GM21737 (cell line): ENCODE measurements at regions not wholly inside any gene's neighbourhood (a gene's known extent, or its start where the extent isn't known, plus 50 kb on each side); places are given as distances from the start of the nearest gene placed in this dataset.
A peak's percentile ranks its signal among the peaks of the same experiment; 100 is the strongest.
"Not testable (repeated sequence)": the region's sequence is repeated elsewhere in the genome, so short reads cannot be mapped to it uniquely, and the experiment has no call there.

Source experiments
- ATAC-seq: cut with Tn5 transposase; IDR thresholded peaks from one replicate; pipeline ENCODE4 v1.9.1; 2021; ENCODE audit warnings: mild to moderate bottlenecking, moderate library complexity; ENCODE audit not compliant: unreplicated experiment

DNA sequence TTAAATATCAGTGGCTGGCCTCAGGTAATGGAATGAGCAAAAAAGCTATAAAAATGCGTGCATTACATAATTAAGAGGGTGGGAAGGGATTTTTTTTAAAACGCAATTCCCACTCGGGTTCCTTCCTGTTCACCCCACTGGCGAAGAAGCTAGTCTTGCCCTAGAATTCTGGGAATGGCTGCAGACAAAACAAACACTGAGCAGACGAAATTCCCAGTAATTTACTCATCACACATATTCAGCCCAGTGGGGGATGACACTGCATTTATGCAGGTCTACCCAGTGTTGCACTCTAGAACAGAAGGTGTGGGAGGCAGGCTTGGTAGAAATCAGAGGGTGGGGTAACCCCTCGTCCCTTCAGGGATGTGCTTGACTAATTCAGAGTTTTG lies 2695.0 kb upstream of the DEFB115 start:
- ATAC-seq = no peak

DNA sequence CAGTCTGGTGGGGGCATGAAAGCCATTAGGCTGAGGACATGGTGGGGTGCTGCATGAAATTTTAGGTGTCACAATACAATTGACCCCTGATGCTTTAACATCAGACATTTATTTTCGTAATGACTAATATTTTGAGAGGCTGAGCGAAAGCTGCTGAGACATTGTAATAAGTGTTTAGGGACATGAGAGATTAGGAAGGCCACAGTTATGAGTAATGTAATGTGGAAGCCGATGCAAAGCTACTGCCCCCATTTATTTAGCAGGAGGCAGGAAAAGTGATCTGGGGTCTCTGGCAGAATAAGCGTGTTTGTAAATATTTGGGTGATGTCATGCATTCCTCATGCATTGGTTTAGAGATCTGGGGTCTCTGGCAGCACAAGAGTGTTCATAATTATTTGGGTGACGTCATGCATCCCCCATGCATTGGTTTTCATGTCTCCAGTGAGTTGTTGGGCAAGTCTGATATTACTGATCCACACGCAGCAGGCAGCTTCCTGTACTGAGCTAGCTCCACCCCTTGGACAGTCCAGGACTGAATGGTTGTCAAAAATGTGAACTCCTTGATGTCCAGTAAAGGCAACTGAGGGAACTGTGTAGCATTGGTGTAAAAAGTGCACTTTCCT lies 2694.5 kb upstream of the DEFB115 start:
- ATAC-seq = not testable (repeated sequence)

DNA sequence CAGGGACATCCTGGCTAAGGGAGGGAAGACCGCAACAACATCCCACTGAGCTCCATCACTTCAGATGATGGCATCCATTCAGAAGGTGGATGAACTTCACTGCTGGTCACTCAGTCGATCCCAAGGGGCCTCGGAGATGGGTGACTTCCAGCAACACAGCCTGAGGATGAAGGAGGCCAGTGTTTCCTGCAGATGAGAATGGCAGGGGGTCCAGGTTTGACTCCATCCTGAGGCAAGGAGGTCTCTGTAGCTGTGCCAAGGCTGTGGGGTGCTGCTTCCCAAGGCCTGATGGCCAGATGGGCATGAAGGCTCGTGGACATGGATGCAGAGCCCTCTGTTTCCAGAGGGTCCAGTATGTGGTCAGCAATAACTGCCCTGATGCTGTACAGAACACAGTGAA lies 2693.4 kb upstream of the DEFB115 start:
- not testable (repeated sequence) for ATAC-seq

DNA sequence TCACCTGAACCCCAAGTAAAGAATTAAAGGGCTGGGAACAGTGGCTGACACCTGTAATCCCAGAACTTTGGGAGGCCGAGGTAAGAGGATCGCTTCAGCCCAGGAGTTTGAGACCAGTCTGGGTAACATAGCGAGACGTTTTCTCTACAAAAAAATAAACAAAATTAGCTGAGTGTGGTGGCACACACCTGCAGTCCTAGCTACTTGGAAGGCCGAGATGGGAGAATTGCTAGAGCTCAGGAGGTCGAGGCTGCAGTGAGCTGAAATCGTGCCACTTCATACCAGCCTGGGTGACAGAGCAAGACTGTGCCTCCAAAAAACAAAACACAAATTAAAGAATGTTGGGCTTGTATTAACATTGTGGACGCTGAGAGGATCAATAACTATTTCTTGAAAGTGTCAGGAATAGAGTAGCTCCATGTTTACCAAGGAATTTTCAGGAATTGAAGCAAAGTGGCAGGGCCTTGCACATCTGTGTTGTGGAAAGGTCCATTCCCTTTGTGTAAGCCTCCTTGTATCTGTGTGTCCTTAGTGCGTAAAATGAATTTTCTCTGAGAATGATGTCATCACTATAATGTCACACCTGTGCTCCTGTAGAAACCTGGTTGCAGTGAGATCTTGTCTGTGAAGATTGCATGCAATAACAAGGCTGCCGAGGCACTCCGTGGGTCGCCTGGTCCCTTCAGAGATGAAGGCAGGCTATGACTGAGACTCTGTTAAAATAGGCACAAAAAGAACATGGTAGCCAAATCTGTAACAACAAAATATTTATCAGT lies 2692.6 kb upstream of the DEFB115 start:
- ATAC-seq = not testable (repeated sequence)

DNA sequence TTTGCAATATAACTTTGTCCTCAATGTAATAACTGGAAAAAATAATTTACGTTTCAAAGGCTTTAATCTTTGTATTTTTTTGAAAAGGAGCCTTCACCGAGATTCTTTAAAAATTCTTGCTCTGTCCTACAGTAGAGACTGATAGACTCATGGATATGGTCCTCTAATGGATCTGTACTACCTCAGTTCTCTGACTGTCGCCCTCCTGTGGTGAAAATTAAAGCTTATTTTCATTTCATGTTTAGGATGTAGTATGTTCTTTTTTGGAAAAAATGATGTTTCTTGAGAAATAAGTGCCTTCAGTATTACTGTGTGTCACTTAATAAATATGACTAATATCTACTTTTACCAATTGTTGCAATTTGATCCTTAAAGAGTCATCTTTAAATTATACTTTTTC lies 2681.5 kb upstream of the DEFB115 start:
- not testable (repeated sequence) for ATAC-seq

DNA sequence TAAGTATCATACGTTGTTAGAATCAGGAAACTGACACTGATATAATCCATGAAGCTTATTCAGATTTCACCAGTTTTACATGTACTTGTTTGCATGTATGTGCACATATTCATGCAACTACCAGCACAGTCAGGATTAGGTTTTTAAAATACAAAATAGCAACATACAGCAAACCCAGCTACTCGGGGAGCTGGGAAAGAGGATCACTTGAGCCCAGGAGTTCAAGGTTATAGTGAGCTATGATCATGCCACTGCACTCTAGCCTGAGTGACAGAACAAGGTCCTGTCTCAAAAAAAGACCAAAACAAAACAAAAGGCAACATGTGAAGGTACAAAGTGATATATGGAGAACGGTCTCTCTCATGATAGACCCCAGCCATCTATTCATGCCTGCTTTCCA lies 2665.8 kb upstream of the DEFB115 start:
- ATAC-seq = not testable (repeated sequence)

DNA sequence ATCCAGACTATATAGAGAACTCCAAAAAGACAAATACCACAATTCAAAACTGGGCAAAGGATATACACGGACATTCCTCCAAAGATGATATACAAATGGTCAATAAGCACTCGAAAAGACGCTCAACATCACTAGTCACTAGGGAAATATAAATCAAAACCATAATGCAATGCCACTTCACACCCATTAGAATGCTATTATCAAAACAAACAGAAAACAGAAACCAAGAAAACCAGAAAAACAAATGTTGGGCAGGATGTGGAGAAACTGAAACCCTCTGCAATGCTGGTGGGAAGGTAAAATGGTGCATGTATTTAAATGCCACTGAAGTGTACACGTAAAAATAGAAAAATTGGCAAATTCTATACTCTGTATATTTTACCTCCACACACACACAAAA lies 2664.1 kb upstream of the DEFB115 start:
- not testable (repeated sequence) for ATAC-seq

DNA sequence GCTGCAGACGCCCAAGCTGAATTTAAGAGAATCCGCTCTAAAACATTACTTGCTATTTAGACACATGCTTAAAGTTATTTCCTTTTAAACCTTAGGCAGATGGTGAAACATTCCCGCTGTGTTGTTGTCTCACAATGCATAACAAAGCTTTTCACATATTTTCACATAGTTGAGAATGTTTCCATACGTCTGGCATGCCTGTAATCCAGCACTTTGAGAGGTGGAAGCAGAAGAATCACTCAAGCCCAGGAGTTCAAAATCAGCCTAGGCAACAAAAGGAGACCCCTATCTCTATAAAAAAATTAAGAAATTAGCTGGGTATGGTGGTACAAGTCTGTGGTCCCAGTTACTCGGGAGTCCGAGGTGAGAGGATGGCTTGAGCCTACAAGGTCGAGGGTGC lies 2663.0 kb upstream of the DEFB115 start:
- ATAC-seq = not testable (repeated sequence)

DNA sequence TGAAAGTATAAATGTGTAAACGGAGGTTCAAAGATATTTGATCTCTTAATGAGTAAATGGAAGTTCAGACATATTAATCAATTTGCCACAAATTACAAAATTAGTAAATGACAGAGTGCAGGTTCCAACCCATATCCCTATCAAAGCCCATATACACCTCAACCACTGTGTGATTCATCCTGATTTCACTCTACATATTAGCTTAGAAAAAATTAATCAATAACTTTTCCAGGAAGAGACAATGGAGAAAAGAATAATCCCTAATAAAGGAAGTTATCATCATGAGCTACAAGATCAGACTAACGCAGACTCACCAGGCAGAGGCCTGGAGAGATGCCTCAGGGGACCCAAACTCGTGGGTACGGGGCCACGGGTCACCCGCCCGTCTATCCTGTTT lies 2655.5 kb upstream of the DEFB115 start:
- ATAC-seq = not testable (repeated sequence)

DNA sequence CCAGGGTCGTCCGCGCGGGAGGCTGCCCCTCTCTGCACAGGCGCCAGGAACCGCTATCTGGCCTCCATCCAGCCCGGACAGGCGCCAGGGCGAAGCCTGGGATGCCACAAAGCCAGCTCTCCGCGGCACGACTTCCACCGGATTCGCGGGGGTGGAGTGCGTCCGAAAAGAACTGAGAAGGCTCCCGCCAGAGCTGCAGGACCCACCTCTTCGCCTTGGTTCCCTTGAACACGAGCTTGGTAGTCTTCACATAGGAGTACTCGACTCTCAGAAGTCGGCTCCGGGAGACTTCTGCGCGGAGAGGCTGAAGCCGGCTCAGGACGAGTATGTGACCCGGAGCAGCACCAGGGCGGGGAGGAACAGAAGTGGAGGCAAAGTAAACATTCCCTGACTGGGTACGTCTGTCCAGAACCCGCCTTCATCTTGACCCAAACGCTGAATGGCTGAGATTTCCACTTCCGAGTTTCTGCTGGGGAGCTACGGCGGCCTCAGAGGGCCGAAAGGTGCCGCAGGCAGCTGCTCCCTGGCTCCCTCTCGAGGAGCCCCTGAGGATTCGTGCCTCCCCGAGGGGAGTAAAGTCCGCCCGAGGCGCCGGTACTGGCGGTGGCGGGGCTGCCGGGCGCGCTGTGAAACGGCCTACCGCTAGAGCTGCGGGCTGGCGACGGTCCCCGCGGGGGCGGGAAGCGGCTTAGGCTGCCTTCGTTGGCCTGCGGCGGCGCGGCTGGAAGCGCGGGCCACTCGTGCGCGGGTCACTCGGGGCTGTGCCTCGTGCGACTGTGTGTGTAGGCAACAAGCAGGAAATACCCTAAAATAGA lies 2654.9 kb upstream of the DEFB115 start:
- ATAC-seq = peak; percentile 100

DNA sequence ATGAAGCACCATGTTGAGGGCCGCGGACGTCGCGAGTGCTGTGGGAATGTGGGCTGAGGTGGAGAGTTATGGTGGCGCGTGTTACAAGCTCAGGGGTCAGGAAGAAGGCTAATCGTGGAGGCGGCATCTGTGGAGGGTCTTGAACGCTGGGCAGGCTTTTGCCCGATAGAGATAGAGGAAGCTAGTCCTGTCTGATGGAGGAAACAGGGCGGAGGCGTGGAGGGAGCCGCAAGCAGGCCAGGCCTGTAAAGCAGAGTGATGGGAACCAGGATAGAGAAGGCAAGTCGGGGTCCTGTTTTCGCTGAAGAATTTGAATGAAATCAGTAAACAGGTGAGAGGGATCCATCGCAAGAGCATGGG lies 2654.3 kb upstream of the DEFB115 start:
- ATAC-seq = not testable (repeated sequence)

DNA sequence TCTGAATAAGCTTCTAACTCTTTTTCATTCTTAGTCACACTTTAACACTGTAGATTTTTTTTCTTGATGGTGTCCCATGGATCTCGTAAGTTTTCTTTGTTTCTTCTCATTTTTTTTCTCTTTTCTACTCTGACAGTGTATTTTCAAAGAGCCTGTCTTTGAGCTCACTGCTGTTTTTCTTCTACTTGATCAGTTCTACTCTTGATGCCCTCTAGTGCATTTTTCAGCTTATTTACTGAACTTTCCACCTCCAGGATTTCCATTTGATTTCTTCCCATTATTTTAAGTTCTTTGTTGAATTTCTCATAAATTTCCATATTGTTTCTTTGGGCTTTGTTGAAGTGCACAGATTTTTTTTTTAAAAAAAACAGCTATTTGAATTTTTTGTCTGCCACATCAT lies 2641.1 kb upstream of the DEFB115 start:
- ATAC-seq = no peak

DNA sequence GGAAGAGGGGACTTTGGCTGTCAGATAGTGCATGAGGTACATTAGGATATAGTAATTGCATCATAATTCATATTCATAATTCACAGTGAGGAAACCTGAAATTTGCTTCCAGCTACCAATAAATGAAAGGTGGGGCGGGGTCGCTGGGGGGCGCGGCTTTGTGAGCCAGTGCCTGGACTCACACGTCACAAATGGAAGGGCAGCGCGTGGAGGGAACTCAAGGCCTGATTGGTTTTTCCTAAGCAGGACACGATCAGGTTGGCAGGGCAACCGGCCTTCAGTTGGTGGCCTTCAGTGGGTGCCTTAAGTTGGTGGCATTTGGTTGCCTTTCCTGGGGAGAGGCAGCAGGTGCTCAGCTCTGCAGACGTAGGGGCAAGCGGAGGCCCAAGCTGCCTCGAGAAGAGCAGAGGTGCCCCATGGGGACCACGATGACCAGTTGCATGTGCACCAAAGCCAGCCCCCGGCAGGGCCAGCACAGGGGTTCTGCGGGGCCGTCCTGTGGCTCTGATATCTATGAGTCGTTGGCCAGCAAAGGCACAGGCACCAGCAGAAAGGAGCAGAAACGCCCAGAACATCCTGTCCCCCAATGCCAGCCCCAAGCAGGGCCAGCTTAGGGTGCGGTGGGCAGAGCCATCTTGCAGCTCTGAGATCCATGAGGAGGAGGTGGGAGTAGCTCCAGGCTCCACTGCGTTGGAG lies 2637.4 kb upstream of the DEFB115 start:
- not testable (repeated sequence) for ATAC-seq

DNA sequence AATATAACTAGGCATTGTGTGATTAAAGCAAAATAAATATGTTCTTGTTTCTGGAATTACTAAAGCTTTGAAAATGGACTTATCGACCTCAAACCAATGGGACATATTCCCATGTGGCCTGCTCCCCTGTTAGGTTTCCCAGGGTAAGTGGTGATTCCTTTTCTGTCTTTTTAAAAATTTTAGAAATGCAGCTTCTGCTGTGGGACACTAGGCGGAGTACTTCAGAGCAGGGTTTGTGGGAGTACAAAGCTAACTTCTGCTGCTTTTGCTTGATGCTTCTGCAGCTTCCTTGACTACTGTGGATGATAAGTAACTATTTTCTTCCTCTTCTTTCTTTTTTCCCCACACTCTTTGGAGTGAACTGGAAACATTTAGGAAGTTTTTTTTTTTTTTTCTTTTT lies 2632.4 kb upstream of the DEFB115 start:
- ATAC-seq = not testable (repeated sequence)

DNA sequence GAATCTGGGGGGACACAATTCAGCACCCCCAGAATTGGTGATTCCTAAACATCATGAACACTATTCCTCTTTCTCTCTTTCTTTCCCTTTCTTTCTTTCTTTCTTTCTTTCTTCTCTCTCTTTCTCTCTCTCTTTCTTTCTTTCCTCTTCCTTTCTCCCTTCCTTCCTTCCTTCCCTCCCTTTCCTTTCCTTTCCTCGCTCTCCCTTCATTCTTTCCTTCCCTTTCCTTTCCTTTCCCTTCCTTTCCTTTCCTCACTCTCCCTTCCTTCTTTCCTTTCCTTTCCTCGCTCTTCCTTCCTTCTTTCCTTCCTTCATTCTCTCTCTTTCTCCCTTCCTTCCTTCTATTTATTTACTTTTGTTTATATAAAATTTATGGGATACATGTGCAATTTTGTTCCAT lies 2616.6 kb upstream of the DEFB115 start:
- not testable (repeated sequence) for ATAC-seq
